Activated T-cell treated with anti-CD3 and anti-CD28 coated beads, Interleukin-2, amount 50 U/mL, for 48 hours (primary cell): ENCODE measurements at regions not wholly inside any gene's neighbourhood (a gene's known extent, or its start where the extent isn't known, plus 50 kb on each side); places are given as distances from the start of the nearest gene placed in this dataset.
"Not testable (repeated sequence)": the region's sequence is repeated elsewhere in the genome, so short reads cannot be mapped to it uniquely, and the experiment has no call there.

ENCODE experiments used
- DNase-seq, 2 experiments: peaks; one replicate each; pipeline ENCODE4 v3.0.0-alpha.2; 2020

GRCh38 chr20:26214991-26215390, 518.3 kb upstream of the ZNF337 start:
- no peak for DNase-seq

DNA sequence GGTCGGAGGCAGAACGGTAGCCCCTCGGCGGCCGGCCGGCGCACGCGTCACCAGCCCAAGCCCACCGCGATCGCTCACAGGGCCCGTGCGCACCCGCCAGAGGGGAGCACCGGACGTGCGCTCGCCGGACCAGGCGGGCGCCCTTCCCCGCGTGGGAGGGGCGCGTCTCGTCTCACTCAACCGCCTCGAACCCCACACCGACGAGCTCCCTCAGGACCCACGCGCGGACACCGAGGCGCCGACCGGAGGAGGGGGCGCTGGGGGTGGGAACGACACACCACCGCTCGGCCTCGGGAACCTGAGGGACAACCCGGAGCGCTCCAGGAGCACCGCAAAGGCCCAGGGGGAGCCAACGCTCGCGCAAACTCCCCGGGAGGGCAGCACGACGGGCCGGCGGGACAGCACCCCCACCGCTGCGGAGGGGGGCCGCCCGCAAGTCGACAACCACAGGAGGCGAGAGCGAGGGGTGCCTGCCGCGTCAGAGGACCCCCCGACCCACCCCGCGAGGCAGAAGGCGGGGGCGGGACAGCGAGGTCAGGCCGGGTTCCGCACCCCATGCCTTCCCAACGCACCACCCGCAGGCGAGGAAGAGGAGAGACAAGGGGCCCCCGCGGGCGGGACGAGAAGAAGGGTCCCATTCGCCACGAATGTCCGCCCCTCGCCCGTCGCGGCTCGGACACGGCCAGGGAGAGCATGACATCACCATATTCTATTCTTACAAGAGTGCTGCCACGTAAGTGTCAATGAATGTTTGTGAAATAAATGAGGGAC, 512.7 kb upstream of the ZNF337 start:
- DNase-seq: peak; percentile 28 to 29

DNA sequence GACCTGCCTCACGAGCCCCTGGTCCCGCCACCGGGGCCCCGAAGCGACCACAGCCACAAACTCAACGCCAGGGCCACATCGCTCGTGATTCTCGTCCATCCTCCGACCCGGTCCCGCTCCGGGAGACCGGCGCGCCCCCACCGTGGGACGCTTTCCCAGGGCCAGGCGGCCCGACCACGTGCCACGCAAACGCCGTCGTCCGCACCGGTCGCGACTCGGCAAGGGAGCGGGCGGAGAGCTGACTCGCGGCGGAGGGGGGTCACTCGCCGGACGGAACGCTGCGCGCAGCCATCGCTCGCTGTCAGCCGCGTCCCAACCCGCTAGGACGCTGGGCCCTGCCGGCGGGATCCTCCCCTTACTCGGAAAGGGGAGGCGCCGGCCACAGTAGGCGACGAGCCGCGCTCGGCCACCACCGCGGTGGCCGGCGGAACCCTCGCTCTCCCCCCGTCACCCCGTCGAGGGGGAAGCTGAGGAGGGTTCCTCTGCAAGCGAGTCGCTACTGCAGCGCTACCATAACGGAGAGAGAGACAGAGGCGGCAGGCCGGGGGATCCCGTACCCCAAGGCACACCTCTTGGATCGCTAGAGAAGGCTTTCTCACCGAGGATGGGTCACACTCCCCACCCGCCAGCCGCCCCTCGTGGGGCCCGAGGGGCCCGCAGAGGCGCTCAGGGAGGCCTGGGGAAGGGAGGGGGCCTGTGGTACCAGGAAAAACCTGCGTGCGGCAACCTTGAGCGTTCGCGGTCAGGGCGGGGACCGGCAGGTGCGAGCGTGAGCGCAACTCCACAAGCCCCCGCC, 511.8 kb upstream of the ZNF337 start:
- peak; percentile 37 to 49 for DNase-seq

GRCh38 chr20:26207967-26208295, 511.3 kb upstream of the ZNF337 start:
- peak in 1 of 2 experiments; percentile 31 for DNase-seq

- DNase-seq: no peak
Observed at GRCh38 chr20:26207237-26207966, 510.7 kb upstream of the ZNF337 start.

- no peak for DNase-seq
Observed at GRCh38 chr20:26205350-26205749, 508.7 kb upstream of the ZNF337 start.

GRCh38 chr20:26201026-26201425, 504.4 kb upstream of the ZNF337 start:
- DNase-seq: not testable (repeated sequence)

DNA sequence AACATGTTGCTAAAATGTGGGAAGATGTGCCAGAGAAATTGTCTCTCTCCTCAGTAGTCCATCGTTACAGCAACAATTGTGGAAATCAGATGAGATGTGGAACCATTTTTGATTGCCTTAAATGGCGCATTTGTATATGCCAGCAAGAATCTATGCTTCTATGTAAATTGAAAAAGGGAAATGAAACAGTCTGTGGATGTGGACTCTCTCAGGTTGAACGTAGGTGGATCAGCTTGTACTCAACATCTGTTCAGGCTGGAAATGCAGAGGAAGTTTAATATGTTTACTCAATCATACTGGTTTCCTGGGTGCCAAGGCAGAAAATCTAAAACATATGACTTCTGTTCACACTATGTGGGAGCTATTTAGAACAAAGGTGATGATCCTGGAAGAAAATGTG, 490.7 kb upstream of the ZNF337 start:
- not testable (repeated sequence) for DNase-seq

DNA sequence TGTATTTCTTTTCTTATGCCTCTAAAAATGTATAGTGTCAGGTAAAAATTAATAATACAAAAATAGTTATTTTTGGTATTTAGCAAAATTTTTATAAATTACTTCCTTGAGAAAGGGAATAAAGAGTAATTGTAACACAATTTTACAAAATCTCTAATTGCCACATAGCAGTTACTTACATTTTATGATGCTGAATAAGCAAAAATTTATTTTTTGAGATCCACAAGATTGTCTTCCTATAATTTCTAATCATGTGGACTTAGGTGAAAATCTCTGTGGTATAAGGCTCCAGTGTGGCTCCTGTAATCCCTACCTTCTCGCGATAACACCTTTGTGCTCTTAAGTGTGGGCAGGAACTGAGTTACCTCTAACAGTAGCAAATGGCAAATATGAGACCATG, 487.1 kb upstream of the ZNF337 start:
- not testable (repeated sequence) for DNase-seq

DNA sequence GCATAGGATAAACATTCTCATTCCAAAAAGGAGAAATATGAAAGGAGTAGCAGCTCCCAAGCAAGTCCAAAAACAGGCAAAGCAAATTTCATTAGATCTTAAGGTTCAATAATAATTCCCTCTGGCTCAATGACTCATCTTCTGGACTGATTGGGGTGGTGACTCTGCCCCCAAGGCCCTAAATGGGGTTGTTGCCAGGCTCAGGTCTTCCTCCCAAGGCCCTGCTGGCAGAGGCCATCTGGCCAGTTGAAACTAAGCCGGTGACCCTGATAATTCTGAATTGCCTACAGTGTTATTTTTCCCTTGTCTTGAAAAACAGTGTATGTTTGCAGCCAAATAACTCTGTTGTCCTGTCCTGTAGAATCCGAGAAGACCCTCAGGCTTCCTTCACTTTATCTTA, 484.7 kb upstream of the ZNF337 start:
- DNase-seq: not testable (repeated sequence)

DNA sequence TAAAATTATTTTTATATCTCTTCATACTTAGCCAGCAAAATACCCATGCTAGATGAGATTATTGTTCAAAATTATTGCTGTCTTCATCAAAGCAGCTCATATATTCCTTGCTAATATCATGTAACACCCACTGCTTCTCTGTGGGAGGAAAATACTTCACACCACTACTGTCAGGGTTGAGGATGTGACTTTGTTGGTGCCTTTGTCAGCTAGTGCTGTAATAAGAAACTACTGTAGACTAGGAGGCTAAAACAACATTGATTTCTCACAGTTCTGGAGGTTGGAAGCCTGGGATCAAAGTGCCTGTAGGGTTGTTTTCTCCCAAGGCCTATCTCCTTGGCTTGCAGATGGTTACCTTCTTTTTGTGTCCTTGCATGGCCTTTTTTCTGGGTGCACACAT, 475.2 kb upstream of the ZNF337 start:
- DNase-seq: not testable (repeated sequence)

DNA sequence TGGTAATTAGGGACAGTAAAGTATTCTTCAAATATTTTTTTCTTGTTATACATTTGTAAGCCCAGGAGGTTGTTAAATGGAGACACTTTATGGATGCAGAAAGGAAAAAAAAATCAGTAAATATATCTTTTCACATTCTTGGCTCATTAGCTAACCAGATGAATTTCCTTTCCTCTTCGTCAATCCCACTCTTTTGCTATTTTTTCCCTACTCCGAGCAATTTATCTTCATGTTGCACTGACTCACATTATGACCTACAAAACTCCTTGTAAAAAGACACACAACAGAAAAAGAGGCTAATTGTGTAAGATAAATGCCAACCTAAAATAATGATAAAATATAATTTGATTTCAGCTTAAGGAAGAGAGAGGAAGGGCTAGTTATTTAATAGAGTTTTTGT, 472.9 kb upstream of the ZNF337 start:
- DNase-seq: no peak

DNA sequence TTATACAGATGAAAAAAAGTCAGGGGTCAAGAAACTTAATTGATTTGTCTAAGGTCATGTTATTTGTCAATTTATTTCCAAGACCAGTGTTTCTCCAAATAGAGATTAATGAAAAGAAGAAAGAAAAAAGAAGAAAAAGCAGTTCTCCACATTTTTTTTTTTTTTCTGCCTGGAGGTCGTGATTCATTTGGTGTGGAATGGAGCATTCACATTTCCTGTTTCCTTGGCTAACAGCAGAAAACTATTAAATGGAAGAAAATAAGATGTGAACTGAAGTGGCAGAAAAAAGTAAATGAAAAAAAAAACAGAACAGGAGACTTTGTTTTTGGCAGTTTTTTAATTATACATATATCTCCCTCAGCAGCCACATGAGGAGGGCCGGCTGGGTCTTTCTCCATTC, 470.8 kb upstream of the ZNF337 start:
- no peak for DNase-seq

GRCh38 chr20:26163890-26164289, 467.2 kb upstream of the ZNF337 start:
- no peak for DNase-seq

- not testable (repeated sequence) for DNase-seq
Observed at GRCh38 chr20:26163151-26163550, 466.5 kb upstream of the ZNF337 start.

DNA sequence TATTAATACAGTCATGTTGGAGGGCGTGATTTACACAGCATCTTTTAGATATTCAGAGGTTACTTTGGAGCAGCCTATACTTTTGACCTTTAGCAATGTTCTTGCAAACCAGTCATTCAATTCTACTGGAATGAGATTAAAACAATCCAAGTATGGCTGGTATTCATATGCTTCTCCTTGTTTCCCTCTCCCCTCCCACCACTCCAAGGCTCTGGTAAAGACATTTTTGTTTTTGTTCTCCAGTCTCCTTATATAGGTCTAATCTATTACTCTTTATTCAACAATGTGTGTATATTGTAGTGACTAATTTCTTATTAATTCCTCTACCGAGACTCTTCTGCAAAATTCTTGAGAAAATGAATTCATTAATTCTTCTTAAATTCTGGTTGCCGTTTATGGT, 465.1 kb upstream of the ZNF337 start:
- not testable (repeated sequence) for DNase-seq

DNA sequence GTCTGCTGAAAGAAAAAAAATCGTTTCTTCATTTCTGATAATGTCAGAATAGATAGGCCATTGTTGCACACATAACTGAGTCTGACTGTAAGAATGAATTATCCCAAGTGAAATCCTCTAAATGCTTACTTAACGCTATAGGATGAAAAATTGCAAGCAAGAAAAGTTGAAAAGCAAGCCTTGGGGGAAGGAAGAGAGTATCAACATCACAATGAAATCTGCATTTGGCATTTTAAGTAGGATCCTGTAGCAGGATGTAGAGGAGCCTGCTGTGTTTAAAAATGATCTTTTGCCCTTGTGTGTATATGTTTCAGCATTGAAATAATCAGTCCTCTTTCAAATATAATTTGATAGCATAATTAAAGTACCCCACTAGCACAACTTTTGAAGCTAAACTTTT, 464.3 kb upstream of the ZNF337 start:
- not testable (repeated sequence) for DNase-seq

DNA sequence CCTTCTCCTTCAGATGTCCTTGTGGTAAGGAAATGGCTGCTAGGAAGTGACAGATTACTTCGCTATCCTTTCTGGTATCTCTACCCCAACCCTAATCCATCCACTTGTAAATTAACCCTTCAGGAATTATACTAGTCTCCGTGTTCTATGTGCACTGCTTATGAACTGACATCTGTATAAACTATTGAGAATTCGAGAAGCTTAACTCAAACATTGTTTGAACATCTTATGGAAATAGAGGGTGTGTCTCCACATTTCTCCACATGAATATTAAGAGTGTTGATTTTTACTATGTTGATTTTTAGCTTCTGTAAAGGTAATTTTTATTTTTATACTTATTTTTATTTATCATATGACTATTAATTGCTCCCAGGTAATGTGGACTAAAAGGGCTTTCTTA, 457.6 kb upstream of the ZNF337 start:
- no peak for DNase-seq

DNA sequence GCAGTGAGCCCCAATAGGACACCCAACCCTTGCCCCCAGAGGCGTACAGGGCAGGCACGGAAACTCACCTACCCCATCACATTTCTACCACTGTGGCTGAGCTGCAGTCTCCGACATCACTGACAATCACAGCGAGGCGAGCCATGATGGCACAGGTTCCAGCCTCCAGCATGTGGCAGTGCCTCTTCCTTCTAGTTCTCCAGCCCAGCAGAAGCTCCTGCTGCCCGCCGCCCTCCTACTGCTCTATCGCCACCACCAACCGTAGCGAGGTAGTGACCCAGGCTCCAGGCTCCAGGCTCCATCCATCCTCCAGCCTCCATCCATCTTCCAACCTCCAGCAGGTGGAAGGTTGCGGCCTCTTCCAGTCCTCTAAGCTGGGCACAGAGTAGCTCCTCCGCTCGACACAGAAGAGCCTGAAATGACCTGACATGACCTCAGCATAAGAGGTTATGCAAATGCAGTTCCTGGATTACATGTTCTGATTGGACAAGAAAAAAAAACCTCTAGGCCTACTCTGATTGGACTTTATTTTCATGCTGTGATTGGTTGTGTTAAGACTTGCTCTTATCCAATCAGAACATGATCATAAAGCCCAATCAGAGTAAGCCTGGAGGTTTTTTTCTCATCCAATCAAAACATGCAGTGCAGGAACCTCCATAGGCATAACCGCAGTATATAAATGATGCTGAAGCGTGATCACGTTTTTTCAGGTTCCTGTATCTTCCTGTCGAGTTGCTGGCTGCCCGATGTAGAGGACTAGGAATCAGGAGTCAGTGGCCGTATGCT, 438.9 kb upstream of the ZNF337 start:
- no peak for DNase-seq

DNA sequence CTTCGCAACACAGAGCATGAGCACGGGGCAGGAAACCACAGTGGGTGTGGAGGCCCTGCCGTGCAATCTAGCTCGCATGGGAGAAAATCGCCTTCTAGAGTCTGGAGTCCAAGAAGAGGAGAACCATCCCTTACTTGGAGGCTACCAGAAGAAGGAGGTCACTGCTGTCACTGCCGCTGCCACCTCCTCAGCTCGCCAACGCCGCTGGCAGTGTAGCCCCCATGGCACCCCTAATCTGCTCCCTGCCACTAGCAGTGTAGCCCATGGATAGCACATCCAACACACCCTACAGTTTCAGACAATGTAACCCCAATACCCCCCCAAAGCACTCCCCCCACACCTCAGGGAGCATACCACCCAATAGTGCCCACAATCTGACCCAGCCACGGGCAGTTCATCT, 438.0 kb upstream of the ZNF337 start:
- no peak for DNase-seq

DNA sequence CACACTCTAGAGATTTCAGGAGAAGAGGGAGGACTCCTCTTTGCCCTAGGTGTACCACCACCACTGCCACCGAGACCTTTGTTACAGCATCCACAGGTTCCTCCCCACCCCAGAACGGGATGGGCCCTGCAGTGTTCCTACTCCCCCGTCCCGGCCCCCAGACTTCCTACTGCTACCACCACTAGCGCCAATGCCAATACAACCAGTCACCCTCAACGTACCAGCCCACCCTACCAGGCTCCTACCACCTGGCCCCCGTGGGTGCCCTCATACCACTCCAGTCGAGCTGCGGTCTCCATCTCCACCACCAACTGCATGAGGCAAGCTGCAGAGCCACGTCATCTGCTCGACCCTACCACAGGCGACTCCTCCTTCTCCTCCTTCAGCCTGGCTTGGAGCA, 437.1 kb upstream of the ZNF337 start:
- not testable (repeated sequence) for DNase-seq

- not testable (repeated sequence) for DNase-seq
Observed at GRCh38 chr20:26120920-26121319, 424.3 kb upstream of the ZNF337 start.

DNA sequence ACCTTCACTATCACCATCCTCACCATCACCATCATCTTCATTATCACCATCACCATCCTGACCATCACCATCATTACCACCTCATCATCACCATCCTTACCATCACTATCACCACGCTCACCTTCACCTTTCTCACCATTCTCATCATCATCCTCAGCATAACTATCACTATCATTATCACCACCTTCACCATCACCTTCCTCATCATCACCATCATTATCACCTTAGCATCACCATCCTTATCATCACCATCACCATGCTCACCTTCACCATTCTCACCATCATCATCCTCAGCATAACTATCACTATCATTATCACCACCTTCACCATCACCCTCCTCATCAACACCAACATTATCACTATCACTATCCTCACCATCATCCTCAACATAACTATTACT, 397.8 kb upstream of the ZNF337 start:
- DNase-seq: not testable (repeated sequence)
